GM21529 (cell line): ENCODE measurements at regions not wholly inside any gene's neighbourhood (a gene's known extent, or its start where the extent isn't known, plus 50 kb on each side); places are given as distances from the start of the nearest gene placed in this dataset.
"Not testable (repeated sequence)": the region's sequence is repeated elsewhere in the genome, so short reads cannot be mapped to it uniquely, and the experiment has no call there.

ENCODE experiments used
- ATAC-seq: cut with Tn5 transposase; IDR thresholded peaks from one replicate; pipeline ENCODE4 v1.9.1; 2021; ENCODE audit not compliant: unreplicated experiment

DNA sequence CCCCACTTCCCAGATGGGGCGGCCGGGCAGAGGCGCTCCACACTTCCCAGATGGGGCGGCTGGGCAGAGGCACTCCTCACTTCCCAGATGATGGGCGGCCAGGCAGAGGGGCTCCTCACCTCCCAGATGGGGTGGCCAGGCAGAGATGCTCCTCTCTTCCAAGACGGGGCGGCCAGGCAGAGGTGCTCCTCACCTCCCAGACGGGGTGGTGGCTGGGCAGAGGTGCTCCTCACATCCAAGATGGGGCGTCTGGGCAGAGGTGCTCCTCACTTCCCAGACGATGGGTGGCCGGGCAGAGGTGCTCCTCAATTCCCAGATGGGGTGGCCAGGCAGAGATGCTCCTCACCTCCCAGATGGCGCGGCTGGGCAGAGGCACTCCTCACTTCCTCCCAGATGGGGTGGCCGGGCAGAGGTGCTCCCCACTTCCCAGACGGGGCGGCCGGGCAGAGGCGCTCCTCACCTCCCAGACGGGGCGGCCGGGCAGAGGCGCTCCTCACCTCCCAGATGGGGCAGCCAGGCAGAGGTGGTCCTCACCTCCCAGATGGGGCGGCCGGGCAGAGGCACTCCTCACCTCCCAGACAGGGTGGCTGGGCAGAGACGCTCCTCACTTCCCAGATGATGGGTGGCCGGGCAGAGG lies 275.2 kb downstream of the LIPI start:
- not testable (repeated sequence) for ATAC-seq

GRCh38 chr21:13934887-13935342 lies 275.8 kb downstream of the LIPI start:
- ATAC-seq, result not testable (repeated sequence)

DNA sequence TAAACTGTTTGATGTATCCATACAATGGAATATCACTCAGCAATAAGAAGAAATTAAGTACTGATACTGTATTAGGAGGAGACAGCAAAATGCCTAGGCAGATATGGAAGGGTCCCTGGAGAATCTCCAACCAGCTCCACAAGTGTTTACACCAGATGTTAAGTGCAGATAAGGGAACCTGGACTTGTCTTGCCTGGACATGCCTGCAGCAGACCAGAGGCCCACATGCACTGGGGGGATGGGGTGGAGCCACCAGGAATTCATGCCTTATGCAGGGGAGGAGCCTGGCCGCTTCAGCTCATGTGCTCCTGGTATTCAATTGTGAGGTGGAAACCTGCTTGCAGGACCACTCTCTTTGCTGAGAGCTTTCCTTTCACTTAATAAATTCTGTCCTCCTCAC lies 287.6 kb downstream of the LIPI start:
- not testable (repeated sequence) for ATAC-seq

DNA sequence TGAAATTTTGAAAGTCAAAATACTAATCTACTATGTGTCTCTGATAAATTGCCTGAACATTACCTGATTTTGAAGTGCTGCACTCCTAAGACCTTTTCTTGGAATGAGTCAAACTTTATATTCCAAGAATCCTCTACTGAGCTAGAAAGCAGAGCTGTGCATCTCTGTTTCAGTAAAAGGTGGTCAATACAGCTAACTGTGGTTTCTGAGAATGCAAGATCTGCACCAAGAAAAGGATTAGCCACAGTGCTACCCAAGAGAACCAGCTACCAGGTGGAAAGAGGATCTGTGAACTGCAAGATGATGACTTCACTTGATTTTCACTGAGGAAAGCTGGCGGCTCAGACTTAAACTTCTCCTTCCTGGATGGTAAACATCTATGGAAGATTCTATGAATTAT lies 289.3 kb downstream of the LIPI start:
- not testable (repeated sequence) for ATAC-seq

DNA sequence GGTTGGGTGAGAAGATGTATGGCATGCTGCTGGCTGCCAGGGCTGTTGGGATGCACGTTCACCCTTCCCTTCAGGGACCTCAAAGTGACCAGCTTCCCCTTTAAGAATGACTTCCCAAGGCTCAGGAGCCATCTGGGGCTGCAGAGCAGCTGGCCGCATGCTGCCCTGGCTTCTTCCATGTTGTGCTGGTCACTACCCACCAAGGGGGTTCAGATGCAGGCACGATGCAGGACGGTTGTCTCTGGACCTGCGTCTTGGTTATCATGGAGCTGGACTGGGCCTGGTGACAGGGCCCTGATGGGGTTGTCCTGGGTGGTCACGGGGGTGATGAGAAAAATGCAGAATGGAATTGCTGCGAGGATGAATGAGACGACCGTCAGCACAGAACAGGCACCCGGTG lies 297.8 kb downstream of the POTED start:
- ATAC-seq, result not testable (repeated sequence)

GRCh38 chr21:13896596-13897247 lies 287.1 kb downstream of the POTED start:
- ATAC-seq, result not testable (repeated sequence)

GRCh38 chr21:13893617-13894016 lies 284.0 kb downstream of the POTED start:
- ATAC-seq, result not testable (repeated sequence)

DNA sequence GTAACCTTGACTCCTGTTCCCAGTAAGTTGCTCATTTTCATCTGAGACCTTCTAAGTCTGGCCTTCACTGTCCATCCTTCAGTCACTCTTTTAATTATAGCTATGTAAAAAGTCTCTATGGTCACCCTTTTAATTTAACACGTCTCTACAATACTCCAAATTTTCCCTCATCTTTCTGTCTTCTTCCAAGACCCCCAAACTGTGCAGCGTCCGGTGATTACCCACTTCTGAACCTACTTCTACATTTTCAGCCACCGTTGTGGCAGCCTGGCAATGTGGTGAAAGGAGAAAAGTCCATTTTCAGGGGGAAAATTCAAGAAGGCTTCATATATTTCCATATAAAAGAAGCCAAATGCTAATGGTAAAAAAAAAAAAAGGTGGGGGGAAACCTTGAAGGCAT lies 283.4 kb downstream of the POTED start:
- ATAC-seq, result not testable (repeated sequence)

DNA sequence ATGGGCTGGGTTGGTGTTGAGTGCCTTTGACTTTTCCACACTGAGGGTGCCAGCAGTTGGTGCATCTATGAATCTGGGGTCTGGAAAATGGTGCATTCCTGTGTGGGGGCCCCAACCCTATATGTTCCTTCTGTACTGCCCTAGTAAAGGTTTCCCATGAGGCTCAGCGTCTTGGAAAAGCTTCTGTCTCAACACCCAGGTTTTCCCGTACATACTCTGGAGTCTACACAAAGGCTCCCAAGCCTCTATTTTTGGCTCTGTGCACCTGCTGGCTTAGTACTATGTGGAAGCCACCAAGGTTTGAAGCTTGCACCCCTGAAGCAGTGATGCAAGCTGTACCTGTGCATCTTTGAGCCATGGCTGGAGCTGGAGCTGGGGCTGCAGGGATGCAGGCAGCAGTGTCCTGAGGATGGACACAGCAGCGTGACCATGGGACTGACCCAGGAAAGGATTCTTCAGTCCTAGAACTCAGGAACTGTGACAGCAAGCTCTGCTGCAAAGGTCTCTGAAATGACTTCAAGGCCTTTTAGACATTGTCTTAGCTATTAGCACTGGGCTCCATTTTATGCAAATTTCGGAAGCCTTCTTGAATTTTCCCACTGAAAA lies 282.7 kb downstream of the POTED start:
- not testable (repeated sequence) for ATAC-seq

- not testable (repeated sequence) for ATAC-seq
Measured at GRCh38 chr21:13889176-13889575, 279.6 kb downstream of the POTED start.

DNA sequence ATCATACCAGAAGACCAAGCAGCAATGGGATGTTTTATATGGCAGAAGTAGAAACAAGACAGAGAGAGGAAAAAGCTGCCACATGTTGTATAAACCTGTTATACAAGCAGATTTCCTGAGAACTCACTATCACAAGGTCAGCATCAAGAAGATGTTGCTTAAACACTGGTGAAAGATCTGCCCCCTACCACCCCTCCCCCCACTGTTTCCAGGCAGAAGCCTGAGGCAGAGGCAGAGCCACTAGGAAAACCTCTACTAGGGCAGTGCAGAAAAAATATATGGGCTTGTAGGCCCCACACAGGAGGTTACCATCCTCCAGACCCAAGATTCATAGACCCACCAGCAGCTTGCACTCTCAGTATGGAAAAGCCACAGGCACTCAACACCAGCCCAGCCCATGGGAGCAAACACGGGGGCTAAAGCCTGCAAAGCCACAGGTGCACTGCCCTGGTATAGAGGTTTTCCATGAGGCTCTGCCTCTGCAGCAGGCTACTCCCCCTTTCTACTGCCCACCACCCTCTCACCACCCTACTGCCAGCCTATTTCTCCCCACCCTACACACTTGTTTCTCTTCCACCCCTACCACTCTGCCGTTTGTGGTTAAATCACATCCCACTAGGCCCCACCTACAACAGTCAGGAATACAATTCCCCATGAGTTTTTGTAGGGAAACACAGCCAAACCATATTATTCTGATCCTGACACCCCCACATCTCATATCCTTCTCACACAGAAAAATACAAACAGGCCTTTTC lies 274.2 kb downstream of the POTED start:
- ATAC-seq, result not testable (repeated sequence)

DNA sequence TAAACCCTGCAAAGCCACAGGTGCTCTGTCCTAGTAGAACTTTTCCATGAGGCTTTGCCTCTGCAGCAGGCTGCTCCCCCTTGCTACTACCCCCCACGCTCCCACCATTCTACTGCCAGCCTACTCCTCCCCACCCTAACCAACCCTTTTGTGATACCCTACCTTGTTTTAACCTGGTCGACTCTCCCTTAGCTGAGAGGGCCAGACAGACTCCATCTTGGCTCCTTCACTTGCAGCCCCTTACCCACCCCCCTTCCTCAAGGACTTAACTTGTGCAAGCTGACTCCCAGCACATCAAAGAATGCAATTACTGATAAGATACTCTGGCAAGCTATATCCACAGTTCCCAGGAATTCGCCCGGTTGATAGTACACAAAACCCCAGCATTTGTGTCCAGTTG lies 267.9 kb downstream of the POTED start:
- ATAC-seq, result not testable (repeated sequence)

DNA sequence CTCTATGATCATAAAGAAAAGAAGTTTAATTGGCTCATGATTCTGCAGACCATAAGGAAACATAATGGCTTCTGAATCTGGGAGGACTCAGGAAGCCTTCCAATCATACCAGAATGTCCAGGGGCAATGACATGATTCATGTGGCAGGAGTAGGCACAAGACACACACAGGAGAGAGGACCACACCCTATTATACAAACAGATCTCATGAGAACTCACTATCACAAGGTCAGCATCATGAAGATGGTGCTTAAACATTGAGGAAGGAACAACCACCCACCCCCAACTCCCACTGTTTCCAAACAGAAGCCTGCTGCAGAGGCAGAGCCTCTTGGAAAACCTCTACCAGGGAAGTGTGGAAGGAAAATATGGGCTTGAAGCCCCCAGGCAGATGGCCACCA lies 267.4 kb downstream of the POTED start:
- not testable (repeated sequence) for ATAC-seq

- not testable (repeated sequence) for ATAC-seq
Measured at GRCh38 chr21:13874001-13874400, 264.4 kb downstream of the POTED start.

DNA sequence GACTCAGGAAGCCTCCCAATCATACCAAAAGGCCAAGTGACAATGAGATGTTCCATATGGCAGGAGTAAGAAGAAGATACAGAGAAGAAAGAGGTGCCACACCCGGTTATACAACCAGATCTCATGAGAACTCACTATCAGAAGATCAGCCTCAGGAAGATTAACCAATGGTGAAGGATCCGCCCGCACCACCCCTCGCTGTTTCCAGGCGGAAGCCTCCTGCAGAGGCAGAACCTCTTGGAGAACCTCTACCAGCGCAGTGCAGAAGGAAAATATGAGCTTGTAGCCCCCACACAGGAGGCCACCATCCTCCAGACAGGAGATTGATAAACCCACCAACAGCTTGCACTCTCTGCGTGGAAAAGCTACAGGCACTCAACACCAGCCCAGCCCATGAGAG lies 245.1 kb downstream of the POTED start:
- ATAC-seq, result no peak

DNA sequence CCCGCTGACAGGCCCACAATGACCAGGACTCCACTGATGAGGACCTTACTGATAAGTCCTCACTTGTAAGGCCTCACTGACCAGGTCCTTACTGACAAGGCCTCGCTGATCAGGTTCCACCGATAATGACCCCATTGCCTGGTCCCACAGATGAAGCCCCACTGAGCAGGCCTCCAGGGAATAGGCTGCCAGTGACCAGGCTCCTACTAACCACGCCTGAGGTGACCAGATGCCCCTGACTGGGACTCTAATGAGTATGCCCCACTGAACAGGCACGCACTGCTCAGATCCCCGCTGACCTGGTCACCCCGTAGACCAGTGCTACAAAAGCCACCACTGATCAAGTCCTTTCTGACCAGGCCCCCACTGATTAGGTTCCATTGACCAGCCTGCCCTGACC lies 241.2 kb downstream of the POTED start:
- not testable (repeated sequence) for ATAC-seq

- not testable (repeated sequence) for ATAC-seq
Measured at GRCh38 chr21:13849489-13849888, 239.9 kb downstream of the POTED start.

DNA sequence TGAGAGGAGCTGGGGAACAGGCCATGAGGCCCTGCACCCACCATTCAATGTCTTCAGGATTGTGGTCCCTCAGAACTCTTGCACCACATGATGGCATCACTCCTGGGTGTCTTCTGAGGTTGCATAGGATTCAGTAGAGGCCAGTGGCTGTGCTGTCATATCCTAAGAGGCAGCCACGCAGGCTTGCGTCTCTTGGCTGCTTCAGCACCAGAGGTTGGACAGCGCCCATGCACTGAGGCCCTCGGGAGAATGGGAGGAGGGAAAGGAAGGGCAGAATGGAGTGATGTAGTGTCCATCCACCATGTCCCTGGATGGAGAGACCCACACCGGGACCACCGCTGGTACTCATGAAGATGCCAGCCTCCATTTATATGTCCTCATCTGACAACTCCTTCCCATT lies 237.1 kb downstream of the POTED start:
- ATAC-seq, result not testable (repeated sequence)

DNA sequence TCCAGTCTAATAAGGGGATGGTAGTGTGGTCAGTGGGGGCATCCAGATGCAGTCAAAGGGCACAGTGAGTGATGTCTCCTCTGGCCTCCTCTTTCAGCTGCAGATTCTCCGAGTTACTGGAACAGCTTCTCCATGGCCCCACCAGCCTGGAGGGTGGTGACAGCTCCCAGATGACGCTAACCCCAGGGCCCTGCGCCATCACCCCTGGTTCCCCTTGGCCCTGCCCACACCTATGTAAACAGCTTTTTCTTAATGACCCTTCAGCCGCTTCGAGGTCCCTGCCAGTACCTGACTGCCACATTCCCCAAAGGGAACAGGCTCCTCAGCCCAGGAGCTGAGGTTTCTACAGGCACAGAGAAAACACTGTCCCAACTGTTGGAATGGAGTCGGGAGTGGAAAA lies 235.0 kb downstream of the POTED start:
- not testable (repeated sequence) for ATAC-seq

GRCh38 chr21:13843081-13843480 lies 233.5 kb downstream of the POTED start:
- ATAC-seq, result not testable (repeated sequence)

DNA sequence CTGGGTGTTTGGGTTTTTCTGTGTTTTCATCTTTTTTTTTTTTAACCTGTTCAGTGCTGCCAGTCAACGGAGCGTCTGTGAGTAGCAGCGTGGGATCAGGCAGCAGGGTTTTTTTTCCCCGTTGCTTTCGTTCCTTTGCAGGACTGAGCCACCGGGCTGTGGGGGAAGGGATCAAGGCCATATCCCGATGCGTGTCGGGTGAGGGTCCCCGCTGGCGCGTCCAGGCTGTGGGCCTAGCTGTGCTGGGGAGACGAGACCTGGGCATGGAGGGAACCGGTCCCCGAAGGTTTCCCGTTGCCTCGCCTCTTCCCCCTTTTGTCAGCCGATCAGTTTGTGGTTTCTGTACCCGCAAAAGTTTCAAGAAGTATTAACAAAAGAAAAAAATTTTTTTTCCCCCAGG lies 218.1 kb downstream of the POTED start:
- not testable (repeated sequence) for ATAC-seq
